Neural cell (in vitro differentiated cells): ENCODE measurements at regions not wholly inside any gene's neighbourhood (a gene's known extent, or its start where the extent isn't known, plus 50 kb on each side); places are given as distances from the start of the nearest gene placed in this dataset.

Experiments used
- H2AFZ ChIP-seq: fragments of 200-600, 300-800 bp; sonication (generic), shearing (Covaris generic); 2 replicates; pipeline ENCODE4 v1.6.0; 2014; ENCODE audit warnings: low read depth, mild to moderate bottlenecking, antibody characterized with exemption, low read length, moderate library complexity
- H3F3A ChIP-seq: fragments of 200-600 bp; shearing (Covaris generic); 2 replicates; pipeline ENCODE4 v1.6.1; 2016; ENCODE audit warnings: mild to moderate bottlenecking, moderate library complexity, mixed read lengths, antibody characterized with exemption, low read length; ENCODE audit not compliant: insufficient read depth, poor library complexity, severe bottlenecking
- H3K27ac ChIP-seq: fragments of 200-600, 300-800 bp; sonication (generic), shearing (Covaris generic); 2 replicates; pipeline ENCODE4 v1.5.1; 2014; ENCODE audit warnings: mild to moderate bottlenecking, low read length, moderate library complexity
- H3K27me3 ChIP-seq: fragments of 300-800, 200-600 bp; sonication (generic), shearing (Covaris generic); 2 replicates; pipeline ENCODE4 v1.6.0; 2014; ENCODE audit warnings: mild to moderate bottlenecking, low read depth, low read length, moderate library complexity; ENCODE audit not compliant: insufficient read depth
- H3K36me3 ChIP-seq: fragments of 300-800, 200-600 bp; sonication (generic), shearing (Covaris generic); 2 replicates; pipeline ENCODE4 v1.5.1; 2014; ENCODE audit warnings: mild to moderate bottlenecking, antibody characterized with exemption, low read length, moderate library complexity; ENCODE audit not compliant: insufficient read depth
- H3K4me2 ChIP-seq: fragments of 300-800, 200-600 bp; sonication (generic), shearing (Covaris generic); 2 replicates; pipeline ENCODE4 v1.6.0; 2014; ENCODE audit warnings: mild to moderate bottlenecking, low read length
- H3K4me3 ChIP-seq: fragments of 300-800, 200-600 bp; sonication (generic), shearing (Covaris generic); 2 replicates; pipeline ENCODE4 v1.5.1; 2014; ENCODE audit warnings: mild to moderate bottlenecking, low read length, moderate library complexity
- H3K79me2 ChIP-seq: fragments of 200-600 bp; shearing (Covaris generic); replicated peaks from 2 replicates; pipeline ENCODE4 v1.6.0; 2014; ENCODE audit warnings: mild to moderate bottlenecking, low read length, moderate library complexity; ENCODE audit not compliant: insufficient read depth
- H3K9ac ChIP-seq: fragments of 300-800, 200-600 bp; sonication (generic), shearing (Covaris generic); 2 replicates; pipeline ENCODE4 v1.6.1; 2016; ENCODE audit warnings: mild to moderate bottlenecking, low read length, mixed read lengths
- H3K9me2 ChIP-seq: fragments of 200-600 bp; shearing (Covaris generic); 2 replicates; pipeline ENCODE4 v1.6.1; 2016; ENCODE audit warnings: mild to moderate bottlenecking, low read length, mixed read lengths; ENCODE audit not compliant: insufficient read depth
- H3K9me3 ChIP-seq: fragments of 200-600, 300-800 bp; sonication (generic), shearing (Covaris generic); 2 replicates; pipeline ENCODE4 v1.6.1; 2016; ENCODE audit warnings: mild to moderate bottlenecking, mixed run types, low read length, moderate library complexity, mixed read lengths
- H4K20me1 ChIP-seq: fragments of 200-600 bp; shearing (Covaris generic); 2 replicates; pipeline ENCODE4 v1.6.1; 2016; ENCODE audit warnings: mild to moderate bottlenecking, mixed run types; ENCODE audit not compliant: insufficient read depth
- CTCF ChIP-seq: fragments of 450-650 bp; IDR thresholded peaks from 2 replicates; pipeline ENCODE4 v1.5.1; 2014; ENCODE audit warnings: antibody characterized with exemption, mild to moderate bottlenecking, moderate library complexity; ENCODE audit not compliant: poor library complexity, severe bottlenecking
- EP300 ChIP-seq: fragments of 450-650 bp; conservative IDR thresholded peaks from 2 replicates; pipeline ENCODE4 v1.6.1; 2014; ENCODE audit warnings: antibody characterized with exemption, mild to moderate bottlenecking, moderate library complexity; ENCODE audit not compliant: poor library complexity, severe bottlenecking
- EZH2 ChIP-seq: fragments of 200-600, 300-800 bp; shearing (Covaris generic), sonication (generic); IDR thresholded peaks from 2 replicates; pipeline ENCODE4 v1.6.1; 2014; ENCODE audit warnings: antibody characterized with exemption, low read length, borderline replicate concordance, mild to moderate bottlenecking; ENCODE audit not compliant: insufficient read depth, poor library complexity, severe bottlenecking
- MXI1 ChIP-seq: fragments of 450-650 bp; conservative IDR thresholded peaks from 2 replicates; pipeline ENCODE4 v1.6.1; 2014; ENCODE audit warnings: antibody characterized with exemption, mild to moderate bottlenecking; ENCODE audit not compliant: poor library complexity, severe bottlenecking
- POLR2AphosphoS5 ChIP-seq: IDR thresholded peaks from 2 replicates; pipeline ENCODE4 v1.6.1; 2012
- RAD21 ChIP-seq: fragments of 450-650 bp; conservative IDR thresholded peaks from 2 replicates; pipeline ENCODE4 v1.6.1; 2014; ENCODE audit warnings: antibody characterized with exemption, mild to moderate bottlenecking, moderate library complexity
- REST ChIP-seq: IDR thresholded peaks from 2 replicates; pipeline ENCODE4 v1.6.1; 2012; ENCODE audit warnings: borderline replicate concordance
- SMC3 ChIP-seq: fragments of 450-650 bp; conservative IDR thresholded peaks from 2 replicates; pipeline ENCODE4 v1.6.1; 2014; ENCODE audit warnings: antibody characterized with exemption, mild to moderate bottlenecking, moderate library complexity; ENCODE audit not compliant: poor library complexity
- TAF1 ChIP-seq: IDR thresholded peaks from 2 replicates; pipeline ENCODE4 v1.6.1; 2012; ENCODE audit warnings: low read depth

- Histone ChIP-seq H3K9ac (no peak overlapping the region), H3F3A (no peaks in the 10 kb centered on the region), H3K4me2 (no peak overlapping the region), H3K36me3 (no peaks in the 10 kb centered on the region), H3K4me3 (no peak overlapping the region), H4K20me1 (no peaks in the 10 kb centered on the region), H3K9me3 (no peaks in the 10 kb centered on the region), H3K79me2 (no peaks in the 10 kb centered on the region), H3K27ac (no peak overlapping the region), H3K27me3 (no peaks in the 10 kb centered on the region), H2AFZ (no peak overlapping the region), H3K9me2 (no peaks in the 10 kb centered on the region)
- TF ChIP-seq SMC3 = no peak
- no peak for TF ChIP-seq EP300
- TF ChIP-seq MXI1 = no peak
- no peak for TF ChIP-seq REST
- no peak for TF ChIP-seq RAD21
- TF ChIP-seq EZH2 = no peak
- no peak for TF ChIP-seq TAF1
- TF ChIP-seq POLR2AphosphoS5 = no peak
- TF ChIP-seq CTCF = no peak
These were observed 99.7 kb downstream of the PCSK1 start for GRCh38 chr5:96333391-96333790.

- no peaks in the 10 kb centered on the region for H3K79me2 ChIP-seq
- no peaks in the 10 kb centered on the region for H3K9me3 ChIP-seq
- no peak overlapping the region for H3K9ac ChIP-seq
- H3K9me2 ChIP-seq = no peaks in the 10 kb centered on the region
- H3K4me3 ChIP-seq = no peak overlapping the region
- H3K4me2 ChIP-seq = no peak overlapping the region
- no peaks in the 10 kb centered on the region for H3K27me3 ChIP-seq
- TF ChIP-seq RAD21 = no peak
- TF ChIP-seq TAF1 = no peak
- no peak for TF ChIP-seq POLR2AphosphoS5
- no peak for TF ChIP-seq MXI1
- no peak for TF ChIP-seq SMC3
- no peak for TF ChIP-seq CTCF
- no peak for TF ChIP-seq EZH2
- no peak for TF ChIP-seq REST
- TF ChIP-seq EP300 = no peak
- no peaks in the 10 kb centered on the region for H3F3A ChIP-seq
- no peaks in the 10 kb centered on the region for H3K36me3 ChIP-seq
- H2AFZ ChIP-seq = no peak overlapping the region
- no peaks in the 10 kb centered on the region for H4K20me1 ChIP-seq
- no peak overlapping the region for H3K27ac ChIP-seq
These were observed 100.3 kb downstream of the PCSK1 start for GRCh38 chr5:96332535-96333366.
